Smooth muscle cell (in vitro differentiated cells): ENCODE measurements at regions not wholly inside any gene's neighbourhood (a gene's known extent, or its start where the extent isn't known, plus 50 kb on each side); places are given as distances from the start of the nearest gene placed in this dataset.

Experiments
- DNase-seq: peaks from one replicate; lab custom pipeline; 2025; ENCODE audit not compliant: unreplicated experiment; lab: John Stamatoyannopoulos, UW
- H2AFZ ChIP-seq: fragments of 200-600 bp; sonication (generic); 2 replicates; pipeline ENCODE4 v1.6.0; 2016; ENCODE audit warnings: antibody characterized with exemption, low read depth, mild to moderate bottlenecking
- H3F3A ChIP-seq: fragments of 200-600 bp; sonication (generic); 2 replicates; pipeline ENCODE4 v1.6.0; 2017; ENCODE audit warnings: antibody characterized with exemption, low read depth
- H3K27ac ChIP-seq: fragments of 200-600 bp; sonication (generic); 2 replicates; pipeline ENCODE4 v1.5.1; 2016; ENCODE audit warnings: low read depth, mild to moderate bottlenecking
- H3K27me3 ChIP-seq: fragments of 200-600 bp; sonication (generic); 2 replicates; pipeline ENCODE4 v1.6.1; 2016; ENCODE audit warnings: low read depth, mild to moderate bottlenecking
- H3K36me3 ChIP-seq: fragments of 200-600 bp; sonication (generic); 2 replicates; pipeline ENCODE4 v1.5.1; 2016; ENCODE audit warnings: low read depth
- H3K4me1 ChIP-seq: fragments of 200-600 bp; sonication (generic); 2 replicates; pipeline ENCODE4 v1.5.1; 2016; ENCODE audit warnings: low read depth
- H3K4me2 ChIP-seq: fragments of 200-600 bp; sonication (generic); 2 replicates; pipeline ENCODE4 v1.6.0; 2016; ENCODE audit warnings: mild to moderate bottlenecking
- H3K4me3 ChIP-seq: fragments of 200-600 bp; sonication (generic); 2 replicates; pipeline ENCODE4 v1.5.1; 2016; ENCODE audit warnings: mild to moderate bottlenecking
- H3K79me2 ChIP-seq: fragments of 200-600 bp; sonication (generic); 2 replicates; pipeline ENCODE4 v1.6.0; 2016; ENCODE audit warnings: low read depth, mild to moderate bottlenecking
- H3K9ac ChIP-seq: fragments of 200-600 bp; sonication (generic); 2 replicates; pipeline ENCODE4 v1.6.0; 2016; ENCODE audit warnings: low read depth
- H3K9me3 ChIP-seq: fragments of 200-600 bp; sonication (generic); replicated peaks from 2 replicates; pipeline ENCODE4 v1.5.1; 2016; ENCODE audit warnings: low read depth
- H4K20me1 ChIP-seq: fragments of 200-600 bp; sonication (generic); 2 replicates; pipeline ENCODE4 v1.6.0; 2016; ENCODE audit warnings: low read depth
- CTCF ChIP-seq: fragments of 200-600 bp; sonication (generic); IDR thresholded peaks from 2 replicates; pipeline ENCODE4 v1.5.1; 2017; ENCODE audit warnings: borderline replicate concordance, mild to moderate bottlenecking, antibody characterized with exemption; ENCODE audit not compliant: insufficient read depth, poor library complexity, severe bottlenecking
- WGBS: methylation state at CpG from one replicate; pipeline ENCODE4 v1.1.7; 2016; ENCODE audit warnings: low lambda C conversion rate; 5-methylcytosine and 5-hydroxymethylcytosine counted together

GRCh38 chr18:37717098-37717497 lies 151.5 kb upstream of the CELF4 start:
- no peaks in the 10 kb centered on the region for H3F3A ChIP-seq
- DNase-seq, result no peak
- H3K27ac ChIP-seq, result no peak overlapping the region
- no peaks in the 10 kb centered on the region for H3K79me2 ChIP-seq
- no peak for TF ChIP-seq CTCF
- H3K4me3 ChIP-seq, result no peak overlapping the region
- H4K20me1 ChIP-seq, result no peaks in the 10 kb centered on the region
- H3K4me1 ChIP-seq, result no peaks in the 10 kb centered on the region
- no peaks in the 10 kb centered on the region for H3K36me3 ChIP-seq
- H3K9ac ChIP-seq, result no peak overlapping the region
- WGBS, result 85% methylated on average over 2 of the region's 2 CpGs
- no peaks in the 10 kb centered on the region for H3K27me3 ChIP-seq
- H2AFZ ChIP-seq, result no peak overlapping the region
- H3K4me2 ChIP-seq, result no peak overlapping the region
- H3K9me3 ChIP-seq, result no peaks in the 10 kb centered on the region

DNA sequence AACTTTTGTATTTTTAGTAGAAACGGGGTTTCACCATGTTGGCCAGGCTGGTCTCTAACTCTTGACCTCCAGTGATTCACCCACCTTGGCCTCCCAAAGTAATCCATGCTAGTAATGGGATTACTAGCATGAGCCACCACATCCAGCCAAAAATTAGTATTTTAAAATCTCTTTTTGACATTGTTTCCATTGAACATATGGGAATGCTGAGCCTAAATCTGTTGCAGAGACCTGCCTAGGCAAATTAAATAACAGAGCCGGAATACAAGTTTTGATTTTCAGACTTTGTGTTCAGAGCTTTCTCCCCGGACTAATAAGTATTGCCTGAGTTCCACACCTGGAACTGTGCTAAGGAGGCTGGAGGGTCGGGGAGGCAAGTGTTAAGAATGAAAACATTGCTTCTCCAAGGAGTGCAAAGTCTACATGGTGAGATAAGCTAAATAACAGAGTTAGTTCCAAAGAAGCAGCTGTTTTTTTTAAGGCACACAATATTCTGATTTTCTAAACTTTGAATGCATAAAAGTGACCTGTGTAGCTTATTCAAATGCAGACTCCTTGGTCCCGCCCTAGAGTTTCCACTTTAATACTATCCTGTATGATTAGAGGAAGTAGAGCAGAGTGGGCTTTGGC lies 150.6 kb upstream of the CELF4 start:
- DNase-seq, result no peak
- WGBS, result 90% methylated on average over 5 of the region's 5 CpGs
- H3K4me2 ChIP-seq, result no peak overlapping the region
- no peak for TF ChIP-seq CTCF
- no peak overlapping the region for H3K27ac ChIP-seq
- no peaks in the 10 kb centered on the region for H3F3A ChIP-seq
- no peak overlapping the region for H3K4me3 ChIP-seq
- H3K4me1 ChIP-seq, result no peaks in the 10 kb centered on the region
- no peaks in the 10 kb centered on the region for H3K27me3 ChIP-seq
- no peak overlapping the region for H2AFZ ChIP-seq
- no peak overlapping the region for H3K9ac ChIP-seq
- H3K9me3 ChIP-seq, result no peaks in the 10 kb centered on the region
- no peaks in the 10 kb centered on the region for H3K79me2 ChIP-seq
- no peaks in the 10 kb centered on the region for H3K36me3 ChIP-seq
- H4K20me1 ChIP-seq, result no peaks in the 10 kb centered on the region

GRCh38 chr18:37714691-37715090 lies 149.1 kb upstream of the CELF4 start:
- H3F3A ChIP-seq, result no peaks in the 10 kb centered on the region
- DNase-seq, result no peak
- no peak overlapping the region for H2AFZ ChIP-seq
- no peaks in the 10 kb centered on the region for H3K36me3 ChIP-seq
- H4K20me1 ChIP-seq, result no peaks in the 10 kb centered on the region
- H3K9me3 ChIP-seq, result no peaks in the 10 kb centered on the region
- H3K27me3 ChIP-seq, result no peaks in the 10 kb centered on the region
- H3K27ac ChIP-seq, result no peak overlapping the region
- H3K79me2 ChIP-seq, result no peaks in the 10 kb centered on the region
- no peaks in the 10 kb centered on the region for H3K4me1 ChIP-seq
- no peak overlapping the region for H3K4me3 ChIP-seq
- no peak overlapping the region for H3K4me2 ChIP-seq
- WGBS, result 94% methylated on average over 3 of the region's 3 CpGs
- no peak for TF ChIP-seq CTCF
- H3K9ac ChIP-seq, result no peak overlapping the region

DNA sequence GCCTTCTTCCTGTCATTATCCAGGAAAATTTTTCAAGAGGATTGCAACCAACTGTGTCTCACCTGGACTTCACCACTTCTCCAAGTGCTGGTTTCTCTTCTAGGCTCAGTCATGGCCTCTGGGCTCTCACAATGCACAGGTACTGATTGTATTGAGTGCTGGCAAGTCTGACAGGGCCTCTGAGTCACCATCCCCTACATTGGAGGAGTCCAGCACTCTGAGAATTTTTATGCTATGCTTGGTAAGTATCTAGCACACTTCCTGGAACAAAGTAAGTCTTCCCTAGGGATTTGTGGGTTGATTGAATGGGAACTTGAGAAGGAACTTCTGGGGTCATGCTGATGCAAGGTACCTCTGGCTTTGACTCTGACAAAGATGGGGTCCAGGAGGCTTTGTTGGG lies 147.2 kb upstream of the CELF4 start:
- no peaks in the 10 kb centered on the region for H3F3A ChIP-seq
- H3K9me3 ChIP-seq, result no peaks in the 10 kb centered on the region
- H3K9ac ChIP-seq, result no peak overlapping the region
- H4K20me1 ChIP-seq, result no peaks in the 10 kb centered on the region
- H3K79me2 ChIP-seq, result no peaks in the 10 kb centered on the region
- H3K4me3 ChIP-seq, result no peak overlapping the region
- no peak overlapping the region for H3K4me2 ChIP-seq
- no peaks in the 10 kb centered on the region for H3K27me3 ChIP-seq
- no peak overlapping the region for H3K27ac ChIP-seq
- DNase-seq, result no peak
- H3K4me1 ChIP-seq, result no peaks in the 10 kb centered on the region
- no peaks in the 10 kb centered on the region for H3K36me3 ChIP-seq
- no peak overlapping the region for H2AFZ ChIP-seq
- TF ChIP-seq CTCF, result no peak
